Mesenchymal stem cell (in vitro differentiated cells and primary cell): ENCODE measurements at regions not wholly inside any gene's neighbourhood (a gene's known extent, or its start where the extent isn't known, plus 50 kb on each side); places are given as distances from the start of the nearest gene placed in this dataset.
A peak's percentile ranks its signal among the peaks of the same experiment; 100 is the strongest.

ENCODE experiments used
- DNase-seq: peaks from one replicate; pipeline ENCODE4 v3.0.0-alpha.2; 2013
- H2AFZ ChIP-seq: one replicate; pipeline ENCODE4 v1.6.1; 2013; ENCODE audit warnings: low read depth, mild to moderate bottlenecking, control low read depth, inconsistent platforms, low read length, moderate library complexity
- H2AK5ac ChIP-seq: 2 replicates; pipeline ENCODE4 v1.6.1; 2013; ENCODE audit warnings: low read length, moderate library complexity, mild to moderate bottlenecking, inconsistent platforms; ENCODE audit not compliant: severe bottlenecking
- H2BK120ac ChIP-seq: one replicate; pipeline ENCODE4 v1.6.1; 2013; ENCODE audit warnings: low read depth, mild to moderate bottlenecking, inconsistent platforms, low read length, moderate library complexity
- H2BK12ac ChIP-seq, 2 experiments: one replicate each; pipeline ENCODE4 v1.6.1; 2013; ENCODE audit warnings: inconsistent platforms in 2 of 2, low read length in 2 of 2, mild to moderate bottlenecking in 2 of 2, moderate library complexity in 2 of 2, control low read depth in 1 of 2
- H2BK15ac ChIP-seq: one replicate; pipeline ENCODE4 v1.6.1; 2013; ENCODE audit warnings: mild to moderate bottlenecking, low read depth, inconsistent platforms; ENCODE audit not compliant: poor library complexity, severe bottlenecking
- H2BK5ac ChIP-seq: 2 replicates; pipeline ENCODE4 v1.6.1; 2013; ENCODE audit warnings: low read depth, mild to moderate bottlenecking, low read length, control low read depth, inconsistent platforms; ENCODE audit not compliant: poor library complexity, severe bottlenecking
- H3K14ac ChIP-seq, 2 experiments: one replicate each; pipeline ENCODE4 v1.6.1; 2013; ENCODE audit warnings: inconsistent platforms in 2 of 2, low read length in 2 of 2, control low read depth in 1 of 2, mild to moderate bottlenecking in 1 of 2, moderate library complexity in 1 of 2
- H3K18ac ChIP-seq, 2 experiments: one replicate each; pipeline ENCODE4 v1.6.1; 2013; ENCODE audit warnings: inconsistent platforms in 2 of 2, low read length in 2 of 2, control low read depth in 1 of 2, low read depth in 1 of 2, mild to moderate bottlenecking in 1 of 2
- H3K23ac ChIP-seq, 2 experiments: one replicate each; pipeline ENCODE4 v1.6.1; 2013; ENCODE audit warnings: inconsistent platforms in 2 of 2, low read length in 2 of 2, mild to moderate bottlenecking in 2 of 2, moderate library complexity in 2 of 2, control low read depth in 1 of 2
- H3K27ac ChIP-seq: 2 replicates; pipeline ENCODE4 v1.5.1; 2013; ENCODE audit warnings: mild to moderate bottlenecking, moderate library complexity, low read length, control low read depth, inconsistent platforms; ENCODE audit not compliant: poor library complexity, severe bottlenecking
- H3K27me3 ChIP-seq, 2 experiments: 2 replicates each; pipeline versions ENCODE4 v1.6.1 to v1.7.0; 2013; ENCODE audit warnings: low read length in 2 of 2, mild to moderate bottlenecking in 2 of 2, moderate library complexity in 2 of 2, control low read depth in 1 of 2, inconsistent platforms in 1 of 2; ENCODE audit not compliant: control insufficient read depth in 1 of 2, insufficient read depth in 1 of 2
- H3K36me3 ChIP-seq, 2 experiments: 2 replicates each; pipeline versions ENCODE4 v1.6.1 to v1.7.0; 2013; ENCODE audit warnings: low read length in 2 of 2, control low read depth in 1 of 2, inconsistent platforms in 1 of 2, low read depth in 1 of 2, mild to moderate bottlenecking in 1 of 2; ENCODE audit not compliant: insufficient read depth in 2 of 2, control insufficient read depth in 1 of 2
- H3K4ac ChIP-seq, 2 experiments: one replicate each; pipeline ENCODE4 v1.6.1; 2013; ENCODE audit warnings: inconsistent platforms in 2 of 2, low read length in 2 of 2, mild to moderate bottlenecking in 2 of 2, moderate library complexity in 2 of 2, control low read depth in 1 of 2, low read depth in 1 of 2
- H3K4me1 ChIP-seq: 2 replicates; pipeline ENCODE4 v1.6.1; 2013; ENCODE audit warnings: low read depth, low read length, control low read depth; ENCODE audit not compliant: control insufficient read depth, insufficient read depth
- H3K4me2 ChIP-seq: 2 replicates; pipeline ENCODE4 v1.6.1; 2013; ENCODE audit warnings: low read length, mild to moderate bottlenecking, inconsistent platforms; ENCODE audit not compliant: poor library complexity, severe bottlenecking
- H3K4me3 ChIP-seq, 2 experiments: 2 replicates each; pipeline versions ENCODE4 v1.5.1 to v1.7.0; 2013; ENCODE audit warnings: low read length in 2 of 2, mild to moderate bottlenecking in 2 of 2, control low read depth in 1 of 2, low read depth in 1 of 2; ENCODE audit not compliant: insufficient read depth in 1 of 2
- H3K79me1 ChIP-seq: replicated peaks from 2 replicates; pipeline ENCODE4 v1.6.1; 2013; ENCODE audit warnings: mild to moderate bottlenecking, control low read depth, low read length, inconsistent platforms; ENCODE audit not compliant: poor library complexity, severe bottlenecking
- H3K9ac ChIP-seq: 2 replicates; pipeline ENCODE4 v1.7.0; 2013; ENCODE audit warnings: mild to moderate bottlenecking, low read length, moderate library complexity
- H3K9me3 ChIP-seq: 2 replicates; pipeline ENCODE4 v1.7.0; 2013; ENCODE audit warnings: mild to moderate bottlenecking, low read length; ENCODE audit not compliant: control insufficient read depth
- H4K8ac ChIP-seq: one replicate; pipeline ENCODE4 v1.6.1; 2013; ENCODE audit warnings: inconsistent platforms, mild to moderate bottlenecking, low read length, moderate library complexity
- H4K91ac ChIP-seq: one replicate; pipeline ENCODE4 v1.6.1; 2013; ENCODE audit warnings: mild to moderate bottlenecking, low read length, inconsistent platforms
- WGBS: methylation state at CpG from one replicate; pipeline ENCODE4 v1.1.7; 2013; ENCODE audit warnings: mixed read lengths; 5-methylcytosine and 5-hydroxymethylcytosine counted together

- H3K18ac ChIP-seq = peak overlapping the region in 1 of 2 experiments; percentile 14
- peak overlapping the region; percentile 26 for H2BK15ac ChIP-seq
- H2AK5ac ChIP-seq = no peak overlapping the region
- no peak overlapping the region for H3K4me3 ChIP-seq
- H3K36me3 ChIP-seq = no peaks in the 10 kb centered on the region
- no peaks in the 10 kb centered on the region for H3K4me1 ChIP-seq
- H2BK12ac ChIP-seq = peak overlapping the region in 1 of 2 experiments; percentile 78
- H3K9ac ChIP-seq = no peak overlapping the region
- H3K27ac ChIP-seq = no peak overlapping the region
- no peak overlapping the region for H3K4ac ChIP-seq
- DNase-seq = no peak
- no peak overlapping the region for H3K23ac ChIP-seq
- H2BK5ac ChIP-seq = no peak overlapping the region
- peaks cover 0 to 62% of the 10 kb centered on the region in 2 experiments for H3K27me3 ChIP-seq
- no peaks in the 10 kb centered on the region for H3K79me1 ChIP-seq
- no peak overlapping the region for H4K8ac ChIP-seq
- H3K14ac ChIP-seq = no peak overlapping the region
- no peak overlapping the region for H3K4me2 ChIP-seq
- WGBS = 96% methylated on average over 12 of the region's 12 CpGs
- H2BK120ac ChIP-seq = no peak overlapping the region
- no peaks in the 10 kb centered on the region for H3K9me3 ChIP-seq
- no peak overlapping the region for H2AFZ ChIP-seq
- no peak overlapping the region for H4K91ac ChIP-seq
Measured at GRCh38 chr16:86428729-86429517, 81.4 kb upstream of the FOXF1 start.

- Histone ChIP-seq H3K9me3 (no peaks in the 10 kb centered on the region), H3K4me1 (no peaks in the 10 kb centered on the region), H2BK12ac (peak overlapping the region; percentile 3 to 78), H3K18ac (peak overlapping the region in 1 of 2 experiments; percentile 67), H3K23ac (no peak overlapping the region), H3K14ac (no peak overlapping the region), H2AFZ (no peak overlapping the region), H2BK120ac (no peak overlapping the region), H3K36me3 (no peaks in the 10 kb centered on the region), H3K27ac (no peak overlapping the region), H3K79me1 (no peaks in the 10 kb centered on the region), H3K9ac (no peak overlapping the region), H2BK15ac (peak overlapping the region; percentile 26), H3K4ac (peak overlapping the region in 1 of 2 experiments; percentile 20), H4K91ac (peak overlapping the region; percentile 64), H3K27me3 (peaks cover 0 to 67% of the 10 kb centered on the region in 2 experiments), H2BK5ac (no peak overlapping the region), H3K4me3 (no peak overlapping the region), H4K8ac (no peak overlapping the region), H2AK5ac (no peak overlapping the region), H3K4me2 (no peak overlapping the region)
- 95% methylated on average over 13 of the region's 13 CpGs for WGBS
- DNase-seq = no peak
Measured at GRCh38 chr16:86429663-86430062, 80.7 kb upstream of the FOXF1 start.

GRCh38 chr16:86430814-86431213 lies 79.5 kb upstream of the FOXF1 start:
- Histone ChIP-seq H3K4me2 (no peak overlapping the region), H3K23ac (no peak overlapping the region), H3K4me3 (no peak overlapping the region), H3K79me1 (no peaks in the 10 kb centered on the region), H2AFZ (no peak overlapping the region), H2BK12ac (peak overlapping the region in 1 of 2 experiments; percentile 17), H3K27me3 (peaks cover 0 to 76% of the 10 kb centered on the region in 2 experiments), H2AK5ac (no peak overlapping the region), H3K9me3 (no peaks in the 10 kb centered on the region), H2BK15ac (no peak overlapping the region), H4K91ac (peak overlapping the region; percentile 41), H4K8ac (peak overlapping the region; percentile 88), H3K4ac (peak overlapping the region in 1 of 2 experiments; percentile 1), H3K27ac (no peak overlapping the region), H3K18ac (peak overlapping the region in 1 of 2 experiments; percentile 16), H3K9ac (no peak overlapping the region), H2BK120ac (no peak overlapping the region), H3K14ac (peak overlapping the region in 1 of 2 experiments; percentile 1), H3K4me1 (no peaks in the 10 kb centered on the region), H2BK5ac (no peak overlapping the region), H3K36me3 (no peaks in the 10 kb centered on the region)
- 85% methylated on average over 4 of the region's 4 CpGs for WGBS
- DNase-seq = peak; percentile 44

- H3K9me3 ChIP-seq = no peaks in the 10 kb centered on the region
- peak overlapping the region; percentile 34 to 65 for H2BK12ac ChIP-seq
- peak overlapping the region; percentile 32 to 68 for H3K4ac ChIP-seq
- no peak overlapping the region for H2BK5ac ChIP-seq
- peak overlapping the region; percentile 40 to 85 for H3K18ac ChIP-seq
- no peak overlapping the region for H2BK120ac ChIP-seq
- peak overlapping the region in 1 of 2 experiments; percentile 30 for H3K23ac ChIP-seq
- H3K9ac ChIP-seq = no peak overlapping the region
- peak overlapping the region; percentile 71 for H2BK15ac ChIP-seq
- no peak overlapping the region for H3K4me3 ChIP-seq
- peak overlapping the region; percentile 14 for H4K91ac ChIP-seq
- H3K14ac ChIP-seq = no peak overlapping the region
- H3K27me3 ChIP-seq = peaks cover 0 to 82% of the 10 kb centered on the region in 2 experiments
- no peak overlapping the region for H3K4me2 ChIP-seq
- no peaks in the 10 kb centered on the region for H3K4me1 ChIP-seq
- 86% methylated on average over 11 of the region's 11 CpGs for WGBS
- H3K79me1 ChIP-seq = no peaks in the 10 kb centered on the region
- no peak overlapping the region for H2AK5ac ChIP-seq
- no peak for DNase-seq
- no peak overlapping the region for H2AFZ ChIP-seq
- H4K8ac ChIP-seq = peak overlapping the region; percentile 21
- H3K27ac ChIP-seq = no peak overlapping the region
- H3K36me3 ChIP-seq = no peaks in the 10 kb centered on the region
Measured at GRCh38 chr16:86431540-86431939, 78.8 kb upstream of the FOXF1 start.
